Osteocyte (in vitro differentiated cells): ENCODE measurements at regions not wholly inside any gene's neighbourhood (a gene's known extent, or its start where the extent isn't known, plus 50 kb on each side); places are given as distances from the start of the nearest gene placed in this dataset.

Source experiments
- DNase-seq: peaks from one replicate; pipeline ENCODE4 v3.0.0; 2021; ENCODE audit warnings: mixed read lengths; ENCODE audit not compliant: unreplicated experiment; ENCODE audit errors: extremely low spot score
- H3K27ac Mint-ChIP-seq: one replicate; pipeline ENCODE4 v1.8.0; 2021; ENCODE audit warnings: mild to moderate bottlenecking, mixed read lengths; ENCODE audit not compliant: unreplicated experiment
- H3K27me3 Mint-ChIP-seq: one replicate; pipeline ENCODE4 v1.8.0; 2021; ENCODE audit warnings: mixed read lengths; ENCODE audit not compliant: unreplicated experiment
- H3K36me3 Mint-ChIP-seq: one replicate; pipeline ENCODE4 v1.8.0; 2021; ENCODE audit warnings: mixed read lengths; ENCODE audit not compliant: unreplicated experiment
- H3K4me1 Mint-ChIP-seq: one replicate; pipeline ENCODE4 v1.8.0; 2021; ENCODE audit warnings: mixed read lengths; ENCODE audit not compliant: unreplicated experiment
- H3K4me3 Mint-ChIP-seq: one replicate; pipeline ENCODE4 v1.8.0; 2021; ENCODE audit warnings: mild to moderate bottlenecking, moderate library complexity, mixed read lengths; ENCODE audit not compliant: unreplicated experiment
- H3K9me3 Mint-ChIP-seq: one replicate; pipeline ENCODE4 v1.8.0; 2021; ENCODE audit warnings: mixed read lengths; ENCODE audit not compliant: unreplicated experiment
- CTCF ChIP-seq: fragments of 200-600 bp; sonication (generic); IDR thresholded peaks from 2 replicates; pipeline ENCODE4 v1.5.0; 2021; ENCODE audit warnings: antibody characterized with exemption, mild to moderate bottlenecking, moderate library complexity

GRCh38 chr5:117624201-117624600 lies 1049.6 kb upstream of the SEMA6A start:
- Mint-ChIP-seq H3K36me3 (no peaks in the 10 kb centered on the region), H3K27me3 (no peaks in the 10 kb centered on the region), H3K9me3 (peaks cover 15% of the 10 kb centered on the region), H3K4me3 (no peak overlapping the region), H3K27ac (no peak overlapping the region), H3K4me1 (no peaks in the 10 kb centered on the region)
- DNase-seq: no peak
- no peak for TF ChIP-seq CTCF

- no peaks in the 10 kb centered on the region for H3K36me3 Mint-ChIP-seq
- no peak for TF ChIP-seq CTCF
- H3K27me3 Mint-ChIP-seq: no peaks in the 10 kb centered on the region
- H3K9me3 Mint-ChIP-seq: peaks cover 9% of the 10 kb centered on the region
- H3K4me3 Mint-ChIP-seq: no peak overlapping the region
- H3K4me1 Mint-ChIP-seq: no peaks in the 10 kb centered on the region
- no peak overlapping the region for H3K27ac Mint-ChIP-seq
- DNase-seq: no peak
Observed at GRCh38 chr5:117623042-117623805, 1048.6 kb upstream of the SEMA6A start.

GRCh38 chr5:117621921-117622320 lies 1047.3 kb upstream of the SEMA6A start:
- peaks cover 2% of the 10 kb centered on the region for H3K9me3 Mint-ChIP-seq
- H3K27me3 Mint-ChIP-seq: no peaks in the 10 kb centered on the region
- no peaks in the 10 kb centered on the region for H3K4me1 Mint-ChIP-seq
- TF ChIP-seq CTCF: no peak
- DNase-seq: no peak
- H3K27ac Mint-ChIP-seq: no peak overlapping the region
- no peaks in the 10 kb centered on the region for H3K36me3 Mint-ChIP-seq
- H3K4me3 Mint-ChIP-seq: no peak overlapping the region

- DNase-seq: no peak
Observed at GRCh38 chr5:117615226-117615625, 1040.6 kb upstream of the SEMA6A start.

More at GRCh38 chr5:117615226-117615625, 1040.6 kb upstream of the SEMA6A start:
- Mint-ChIP-seq H3K9me3 (no peaks in the 10 kb centered on the region), H3K36me3 (no peaks in the 10 kb centered on the region), H3K27ac (no peak overlapping the region), H3K4me3 (no peak overlapping the region), H3K27me3 (no peaks in the 10 kb centered on the region), H3K4me1 (peaks cover 11% of the 10 kb centered on the region)
- TF ChIP-seq CTCF: no peak
